Thyroid gland (tissue), 4 donors: ENCODE measurements at regions not wholly inside any gene's neighbourhood (a gene's known extent, or its start where the extent isn't known, plus 50 kb on each side); places are given as distances from the start of the nearest gene placed in this dataset.
"Not testable (repeated sequence)": the region's sequence is repeated elsewhere in the genome, so short reads cannot be mapped to it uniquely, and the experiment has no call there.

Experiments used
- CTCF ChIP-seq, 6 experiments: fragments of 200-600 bp in 3 of 6; fragments of 450-650 bp in 3 of 6; sonication (generic) in 3 of 6; IDR thresholded peaks; one replicate each; pipeline ENCODE4 v1.5.1; 2016 to 2019; ENCODE audit warnings: antibody characterized with exemption in 6 of 6, mild to moderate bottlenecking in 2 of 6, inconsistent platforms in 1 of 6, moderate library complexity in 1 of 6
- POLR2A ChIP-seq, 2 donors: fragments of 450-650 bp; IDR thresholded peaks; one replicate each; pipeline ENCODE4 v1.6.1; 2017; ENCODE audit warnings: antibody characterized with exemption in 2 of 2, mild to moderate bottlenecking in 2 of 2, moderate library complexity in 1 of 2

- not testable (repeated sequence) for TF ChIP-seq CTCF, POLR2A (IDR thresholded peaks at IDR 0.05)
Observed at GRCh38 chr10:121669840-121670239, 71.6 kb upstream of the FGFR2 start.
